SK-N-SH treated with all-trans-retinoic acid at 6 μM for 48 hours (cell line): ENCODE measurements at regions not wholly inside any gene's neighbourhood (a gene's known extent, or its start where the extent isn't known, plus 50 kb on each side); places are given as distances from the start of the nearest gene placed in this dataset.

Source experiments
- ATAC-seq: fragments of 200-7000 bp; cut with Tn5 transposase; 3 replicates; pipeline ENCODE4 v1.9.1; 2020; ENCODE audit warnings: mild to moderate bottlenecking, moderate library complexity
- ARNTL ChIP-seq: fragments of 450-650 bp; formaldehyde crosslinking; IDR thresholded peaks from 2 replicates; pipeline ENCODE4 v1.5.0; 2020; ENCODE audit warnings: low read depth, mild to moderate bottlenecking, moderate library complexity, borderline replicate concordance
- CREB5 ChIP-seq: fragments of 250-450 bp; sonication (Bioruptor Pico); IDR thresholded peaks from 2 replicates; pipeline ENCODE4 v1.5.1; 2020; ENCODE audit warnings: low read depth, mild to moderate bottlenecking, moderate library complexity
- CSDC2 ChIP-seq: fragments of 250-450 bp; sonication (Bioruptor Pico); IDR thresholded peaks from 2 replicates; pipeline ENCODE4 v1.5.0; 2020; ENCODE audit warnings: mild to moderate bottlenecking, moderate library complexity
- CSRNP3 ChIP-seq: fragments of 250-450 bp; sonication (Bioruptor Pico); IDR thresholded peaks from 2 replicates; pipeline ENCODE4 v1.5.1; 2021; ENCODE audit warnings: mild to moderate bottlenecking, moderate library complexity
- ESRRG ChIP-seq: fragments of 250-450 bp; sonication (Bioruptor Pico); IDR thresholded peaks from 2 replicates; pipeline ENCODE4 v1.6.1; 2021; ENCODE audit warnings: mild to moderate bottlenecking
- GLIS3 ChIP-seq: fragments of 250-450 bp; sonication (Bioruptor Pico); IDR thresholded peaks from 2 replicates; pipeline ENCODE4 v1.5.0; 2020; ENCODE audit warnings: mild to moderate bottlenecking, moderate library complexity
- PATZ1 ChIP-seq: fragments of 250-450 bp; sonication (Bioruptor Pico); IDR thresholded peaks from 2 replicates; pipeline ENCODE4 v1.8.0; 2020; ENCODE audit warnings: mild to moderate bottlenecking, moderate library complexity, borderline replicate concordance
- POU6F1 ChIP-seq: fragments of 250-450 bp; sonication (Bioruptor Pico); IDR thresholded peaks from 2 replicates; pipeline ENCODE4 v1.8.0; 2021; ENCODE audit warnings: low read depth, mild to moderate bottlenecking, moderate library complexity, borderline replicate concordance
- PPARA ChIP-seq: fragments of 250-450 bp; sonication (Bioruptor Pico); IDR thresholded peaks from 2 replicates; pipeline ENCODE4 v1.5.0; 2020; ENCODE audit warnings: mild to moderate bottlenecking, borderline replicate concordance
- RARB ChIP-seq: fragments of 250-450 bp; sonication (Bioruptor Pico); IDR thresholded peaks from 2 replicates; pipeline ENCODE4 v1.8.0; 2021; ENCODE audit warnings: mild to moderate bottlenecking, moderate library complexity
- SNAI2 ChIP-seq: fragments of 250-450 bp; sonication (Bioruptor Pico); IDR thresholded peaks from 2 replicates; pipeline ENCODE4 v1.5.0; 2020; ENCODE audit warnings: mild to moderate bottlenecking, moderate library complexity
- TOX ChIP-seq: fragments of 250-450 bp; sonication (Bioruptor Pico); IDR thresholded peaks from 2 replicates; pipeline ENCODE4 v1.8.0; 2021; ENCODE audit warnings: mild to moderate bottlenecking, moderate library complexity, borderline replicate concordance
- TSHZ2 ChIP-seq: fragments of 250-450 bp; sonication (Bioruptor Pico); IDR thresholded peaks from 2 replicates; pipeline ENCODE4 v1.5.0; 2020; ENCODE audit warnings: mild to moderate bottlenecking, moderate library complexity
- ZC3H10 ChIP-seq: fragments of 250-450 bp; sonication (Bioruptor Pico); IDR thresholded peaks from 2 replicates; pipeline ENCODE4 v1.5.1; 2021; ENCODE audit warnings: mild to moderate bottlenecking, moderate library complexity
- ZFP3 ChIP-seq: fragments of 250-450 bp; sonication (Bioruptor Pico); IDR thresholded peaks from 2 replicates; pipeline ENCODE4 v1.5.0; 2020; ENCODE audit warnings: mild to moderate bottlenecking, moderate library complexity
- ZFP30 ChIP-seq: fragments of 450-650 bp; formaldehyde crosslinking; IDR thresholded peaks from 2 replicates; pipeline ENCODE4 v1.5.0; 2022; ENCODE audit warnings: mild to moderate bottlenecking, moderate library complexity
- ZNF565 ChIP-seq: fragments of 450-650 bp; formaldehyde crosslinking; conservative IDR thresholded peaks from 2 replicates; pipeline ENCODE4 v1.5.0; 2020; ENCODE audit warnings: low read depth, mild to moderate bottlenecking, moderate library complexity
- ZNF70 ChIP-seq: fragments of 450-650 bp; formaldehyde crosslinking; IDR thresholded peaks from 2 replicates; pipeline ENCODE4 v1.5.0; 2020; ENCODE audit warnings: mild to moderate bottlenecking, moderate library complexity
- ZNF8 ChIP-seq: fragments of 450-650 bp; formaldehyde crosslinking; IDR thresholded peaks from 2 replicates; pipeline ENCODE4 v1.5.0; 2020; ENCODE audit warnings: mild to moderate bottlenecking, moderate library complexity

GRCh38 chr5:56550227-56550626 lies 265.1 kb upstream of the MAP3K1 start:
- TF ChIP-seq CSDC2 (CRISPR knock-in tag) = no peak
- no peak for TF ChIP-seq TSHZ2 (CRISPR knock-in tag)
- no peak for TF ChIP-seq ARNTL (CRISPR knock-in tag)
- TF ChIP-seq POU6F1 (CRISPR knock-in tag) = no peak
- no peak for TF ChIP-seq RARB (CRISPR knock-in tag)
- no peak for TF ChIP-seq ZC3H10
- no peak for TF ChIP-seq SNAI2 (CRISPR knock-in tag)
- TF ChIP-seq ZNF565 (CRISPR knock-in tag) = no peak
- no peak for TF ChIP-seq PATZ1
- TF ChIP-seq CREB5 = no peak
- no peak for TF ChIP-seq ESRRG (CRISPR knock-in tag)
- TF ChIP-seq ZNF70 (CRISPR knock-in tag) = no peak
- TF ChIP-seq CSRNP3 = no peak
- no peak for TF ChIP-seq ZNF8
- no peak for TF ChIP-seq TOX (CRISPR knock-in tag)
- no peak for TF ChIP-seq PPARA (CRISPR knock-in tag)
- no peak for ATAC-seq

- no peak for ATAC-seq
- TF ChIP-seq POU6F1 (CRISPR knock-in tag) = no peak
- no peak for TF ChIP-seq PATZ1
- TF ChIP-seq ZFP3 (CRISPR knock-in tag) = no peak
- no peak for TF ChIP-seq GLIS3 (CRISPR knock-in tag)
- TF ChIP-seq ZFP30 (CRISPR knock-in tag) = no peak
Observed at GRCh38 chr5:56549096-56549886, 266.1 kb upstream of the MAP3K1 start.
